H1 (cell line): ENCODE measurements at regions not wholly inside any gene's neighbourhood (a gene's known extent, or its start where the extent isn't known, plus 50 kb on each side); places are given as distances from the start of the nearest gene placed in this dataset.

ENCODE experiments used
- BRCA1 ChIP-seq: IDR thresholded peaks from 2 replicates; pipeline ENCODE4 v1.6.1; 2012; ENCODE audit warnings: low read depth, low read length, improper control_type of control experiment
- CBX5 ChIP-seq: fragments of 300-800, 300-1000 bp; sonication (generic); IDR thresholded peaks from 2 replicates; pipeline ENCODE4 v1.7.1; 2016; ENCODE audit warnings: antibody characterized with exemption, low read length, low read depth
- EP300 ChIP-seq, 2 experiments: IDR thresholded peaks; 1 replicate in 1 of 2; 2 replicates in 1 of 2; pipeline ENCODE4 v1.6.1; 2011 to 2012; ENCODE audit warnings: low read depth in 2 of 2, low read length in 2 of 2, mild to moderate bottlenecking in 2 of 2, borderline replicate concordance in 1 of 2, inconsistent platforms in 1 of 2, moderate library complexity in 1 of 2
- HDAC2 ChIP-seq, 2 experiments: fragments of 300-600 bp in 1 of 2; sonication (generic) in 1 of 2; IDR thresholded peaks; 2 replicates each; pipeline ENCODE4 v1.6.1; 2011 to 2012; ENCODE audit warnings: low read depth in 2 of 2, low read length in 2 of 2, mild to moderate bottlenecking in 2 of 2, moderate library complexity in 2 of 2, borderline replicate concordance in 1 of 2, inconsistent platforms in 1 of 2
- POLR2A ChIP-seq, 2 experiments: IDR thresholded peaks; 1 replicate in 1 of 2; 2 replicates in 1 of 2; pipeline ENCODE4 v1.6.1; 2011; ENCODE audit warnings: low read depth in 2 of 2, low read length in 2 of 2, mild to moderate bottlenecking in 2 of 2; ENCODE audit errors: control extremely low read depth in 1 of 2
- POLR2AphosphoS5 ChIP-seq: IDR thresholded peaks from 2 replicates; pipeline ENCODE4 v1.6.1; 2011; ENCODE audit warnings: low read depth, low read length
- RFX5 ChIP-seq: IDR thresholded peaks from 2 replicates; pipeline ENCODE4 v1.6.1; 2011; ENCODE audit warnings: low read depth, low read length, improper control_type of control experiment, borderline replicate concordance
- RXRA ChIP-seq: IDR thresholded peaks from 2 replicates; pipeline ENCODE4 v1.6.1; 2011; ENCODE audit warnings: low read depth, mild to moderate bottlenecking, low read length, moderate library complexity; ENCODE audit not compliant: insufficient read depth
- TAF1 ChIP-seq: IDR thresholded peaks from 2 replicates; pipeline ENCODE4 v1.6.1; 2011; ENCODE audit warnings: mild to moderate bottlenecking, low read depth, low read length
- TF ChIP-seq, protein P1 (sequence below): IDR thresholded peaks from 2 replicates; pipeline ENCODE4 v1.6.1; 2012; ENCODE audit warnings: inconsistent platforms
- TF ChIP-seq, protein P2 (sequence below), 3 experiments: IDR thresholded peaks; 1 replicate in 2 of 3; 2 replicates in 1 of 3; pipeline versions ENCODE4 v1.5.1 to v1.6.1; 2011; ENCODE audit warnings: low read length in 3 of 3, mild to moderate bottlenecking in 3 of 3, inconsistent platforms in 2 of 3, low read depth in 1 of 3, moderate library complexity in 1 of 3; ENCODE audit not compliant: insufficient read depth in 1 of 3; ENCODE audit errors: control extremely low read depth in 1 of 3

GRCh38 chr10:131563411-131563810 is 251.9 kb upstream of the TCERG1L start:
- TF ChIP-seq, protein P1, sequence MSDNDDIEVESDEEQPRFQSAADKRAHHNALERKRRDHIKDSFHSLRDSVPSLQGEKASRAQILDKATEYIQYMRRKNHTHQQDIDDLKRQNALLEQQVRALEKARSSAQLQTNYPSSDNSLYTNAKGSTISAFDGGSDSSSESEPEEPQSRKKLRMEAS = no peak
- TF ChIP-seq, protein P2, sequence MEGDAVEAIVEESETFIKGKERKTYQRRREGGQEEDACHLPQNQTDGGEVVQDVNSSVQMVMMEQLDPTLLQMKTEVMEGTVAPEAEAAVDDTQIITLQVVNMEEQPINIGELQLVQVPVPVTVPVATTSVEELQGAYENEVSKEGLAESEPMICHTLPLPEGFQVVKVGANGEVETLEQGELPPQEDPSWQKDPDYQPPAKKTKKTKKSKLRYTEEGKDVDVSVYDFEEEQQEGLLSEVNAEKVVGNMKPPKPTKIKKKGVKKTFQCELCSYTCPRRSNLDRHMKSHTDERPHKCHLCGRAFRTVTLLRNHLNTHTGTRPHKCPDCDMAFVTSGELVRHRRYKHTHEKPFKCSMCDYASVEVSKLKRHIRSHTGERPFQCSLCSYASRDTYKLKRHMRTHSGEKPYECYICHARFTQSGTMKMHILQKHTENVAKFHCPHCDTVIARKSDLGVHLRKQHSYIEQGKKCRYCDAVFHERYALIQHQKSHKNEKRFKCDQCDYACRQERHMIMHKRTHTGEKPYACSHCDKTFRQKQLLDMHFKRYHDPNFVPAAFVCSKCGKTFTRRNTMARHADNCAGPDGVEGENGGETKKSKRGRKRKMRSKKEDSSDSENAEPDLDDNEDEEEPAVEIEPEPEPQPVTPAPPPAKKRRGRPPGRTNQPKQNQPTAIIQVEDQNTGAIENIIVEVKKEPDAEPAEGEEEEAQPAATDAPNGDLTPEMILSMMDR (IDR thresholded peaks at IDR 0.05; ENCODE audit: control extremely low read depth in 1 of 3, insufficient read depth in 1 of 3, low read depth in 1 of 3, low read length in 3 of 3) = no peak
- no peak for TF ChIP-seq HDAC2 (IDR thresholded peaks at IDR 0.05; ENCODE audit: borderline replicate concordance in 1 of 2, low read depth in 2 of 2, low read length in 2 of 2)
- TF ChIP-seq TAF1 = no peak
- no peak for TF ChIP-seq BRCA1
- no peak for TF ChIP-seq POLR2A (IDR thresholded peaks at IDR 0.05; ENCODE audit: control extremely low read depth in 1 of 2, low read depth in 2 of 2, low read length in 2 of 2)
- no peak for TF ChIP-seq POLR2AphosphoS5
- no peak for TF ChIP-seq RFX5
- no peak for TF ChIP-seq RXRA
- no peak for TF ChIP-seq EP300 (IDR thresholded peaks at IDR 0.05; ENCODE audit: borderline replicate concordance in 1 of 2, low read depth in 2 of 2, low read length in 2 of 2)
- TF ChIP-seq CBX5 = no peak
